ENCODE measurements at regions not wholly inside any gene's neighbourhood (a gene's known extent, or its start where the extent isn't known, plus 50 kb on each side); places are given as distances from the start of the nearest gene placed in this dataset.

DNA sequence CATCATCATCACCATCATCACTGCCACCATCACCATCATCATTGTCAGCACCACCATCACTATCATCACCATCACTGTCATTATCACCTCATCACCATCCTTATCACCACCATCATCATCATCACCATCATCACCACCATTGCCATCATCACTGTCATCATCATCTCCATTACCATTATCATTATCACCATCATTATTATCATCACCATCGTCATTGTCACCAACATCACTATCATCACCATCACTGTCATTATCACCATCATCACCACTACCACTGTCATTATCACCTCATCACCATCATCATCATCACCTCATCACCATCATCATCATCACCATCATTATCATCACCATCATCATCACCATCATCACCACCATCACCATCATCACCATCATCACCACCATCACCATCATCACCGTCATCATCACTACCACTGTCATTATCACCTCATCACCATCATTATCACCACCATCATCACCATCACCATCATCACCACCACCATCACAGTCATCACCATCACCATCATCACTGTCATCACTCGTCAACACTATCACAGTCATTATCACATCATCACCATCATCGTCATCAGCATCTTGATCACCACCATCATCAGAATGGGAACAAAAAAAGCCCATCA, 191.1 kb downstream of the TTLL2 start:
- no peak for DNase-seq

DNA sequence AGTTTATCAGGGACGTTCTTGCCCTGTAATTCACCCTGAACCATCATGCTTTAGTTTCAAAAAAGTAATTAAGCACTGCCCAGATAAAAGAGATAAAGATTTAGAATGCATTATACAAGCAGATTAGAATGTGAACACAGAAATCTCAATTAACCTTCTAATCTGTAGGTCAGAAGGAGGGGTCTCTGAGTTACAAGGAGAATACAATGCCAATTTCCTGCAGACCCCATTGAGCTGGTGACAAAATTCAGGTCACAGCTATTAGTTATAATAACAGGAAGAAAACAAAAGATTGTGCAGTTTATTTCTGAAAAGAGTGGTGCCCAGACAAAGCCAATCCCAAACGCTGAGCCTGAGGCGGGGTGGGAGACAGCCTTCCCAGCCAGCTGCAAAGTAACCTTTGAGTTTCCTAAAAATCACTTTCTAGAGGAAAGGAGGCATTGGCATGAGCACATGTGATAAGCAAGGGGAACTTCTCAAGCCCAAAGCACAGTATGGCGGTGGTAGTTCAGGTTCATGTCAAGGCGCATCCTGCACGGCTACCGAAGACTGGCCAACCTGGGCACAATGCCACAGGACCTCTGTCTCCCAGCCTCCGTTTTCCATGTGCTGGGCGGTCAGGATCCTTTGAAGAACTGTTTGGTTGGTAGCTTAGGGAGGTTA, 192.5 kb downstream of the TTLL2 start:
- no peak for DNase-seq

GRCh38 chr6:167523426-167523825, 198.5 kb downstream of the TTLL2 start:
- DNase-seq: no peak

- DNase-seq: no peak
These were observed 199.6 kb downstream of the TTLL2 start for GRCh38 chr6:167524261-167525111.

DNA sequence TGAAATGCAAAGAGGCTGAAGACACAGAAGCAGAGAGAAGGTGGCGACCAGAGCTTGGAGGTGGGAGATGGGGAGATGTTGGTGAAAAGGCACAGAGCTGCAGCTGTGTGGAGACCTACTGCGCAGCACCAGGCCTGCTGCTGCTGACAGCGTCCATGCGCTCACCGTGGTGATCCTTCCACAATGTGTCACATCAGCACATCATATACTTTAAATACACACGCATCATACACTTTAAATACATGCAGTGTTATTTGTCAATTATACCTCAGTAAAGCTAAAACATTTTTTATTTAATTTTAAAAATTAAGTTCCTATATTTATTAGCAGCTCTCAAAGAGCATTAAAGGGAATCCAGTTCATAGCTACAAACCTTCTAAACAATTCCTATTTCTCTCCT, 200.9 kb downstream of the TTLL2 start:
- DNase-seq: no peak

DNA sequence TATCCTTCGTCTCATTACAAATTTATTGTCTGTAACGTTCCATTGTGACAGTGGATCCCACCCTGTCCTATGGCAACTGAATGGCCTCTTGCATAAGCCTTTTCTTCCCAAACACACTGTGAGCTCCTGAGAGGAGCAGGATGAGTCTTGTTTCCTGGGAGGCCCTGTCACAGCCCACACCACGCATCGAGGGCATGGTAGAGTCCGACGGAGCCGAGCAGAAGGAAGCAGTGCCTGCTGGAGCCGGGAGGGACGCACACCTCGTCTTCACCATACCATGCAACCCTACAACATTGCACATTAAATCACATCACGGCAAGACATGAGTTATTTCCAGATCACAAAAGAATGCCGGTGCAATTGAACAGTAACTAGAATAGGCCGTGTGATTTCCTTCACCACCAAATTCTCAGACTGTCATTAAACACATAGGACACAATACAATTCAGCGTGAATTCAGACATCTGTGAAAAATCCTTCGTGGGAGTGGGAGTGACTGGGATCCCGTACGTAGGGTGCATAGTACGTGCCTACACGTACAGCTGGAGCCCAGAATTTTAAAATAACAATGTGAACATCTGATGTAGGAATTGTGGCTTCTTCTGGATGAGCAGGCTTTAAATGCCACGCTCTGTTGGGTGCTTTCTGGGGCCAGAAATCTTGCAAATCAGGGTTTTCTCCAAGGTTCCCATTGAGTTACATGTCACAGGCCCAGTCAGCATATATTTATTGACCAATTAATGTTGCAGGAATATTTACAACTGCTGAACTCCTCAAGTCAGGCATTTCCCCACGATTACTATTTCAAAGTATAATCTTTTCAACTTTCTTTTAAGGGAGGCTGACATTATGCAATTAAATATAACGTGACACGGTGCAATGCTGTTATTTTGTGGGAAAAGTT, 201.8 kb downstream of the TTLL2 start:
- DNase-seq: no peak

- no peak for DNase-seq
These were observed 203.4 kb downstream of the TTLL2 start for GRCh38 chr6:167528239-167528638.

DNA sequence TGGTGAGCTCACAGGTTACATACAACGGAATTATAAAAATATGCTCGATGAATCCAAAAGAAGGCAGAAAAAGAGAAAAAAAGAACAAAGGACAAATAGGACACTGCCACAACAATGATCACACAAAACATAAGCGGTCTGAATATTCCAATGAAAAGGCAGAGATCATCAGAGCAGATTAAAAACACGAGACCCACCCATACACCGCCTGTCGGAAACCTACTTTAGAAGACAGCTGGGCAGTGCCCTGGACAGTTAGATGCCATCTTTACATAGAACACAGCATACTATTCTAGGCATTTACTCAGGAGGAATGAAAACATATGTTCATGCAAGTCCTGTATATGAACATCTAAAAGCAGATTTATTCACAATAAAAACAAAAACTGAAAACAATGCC, 204.1 kb downstream of the TTLL2 start:
- no peak for DNase-seq

GRCh38 chr6:167529444-167530335, 204.8 kb downstream of the TTLL2 start:
- DNase-seq: no peak

DNA sequence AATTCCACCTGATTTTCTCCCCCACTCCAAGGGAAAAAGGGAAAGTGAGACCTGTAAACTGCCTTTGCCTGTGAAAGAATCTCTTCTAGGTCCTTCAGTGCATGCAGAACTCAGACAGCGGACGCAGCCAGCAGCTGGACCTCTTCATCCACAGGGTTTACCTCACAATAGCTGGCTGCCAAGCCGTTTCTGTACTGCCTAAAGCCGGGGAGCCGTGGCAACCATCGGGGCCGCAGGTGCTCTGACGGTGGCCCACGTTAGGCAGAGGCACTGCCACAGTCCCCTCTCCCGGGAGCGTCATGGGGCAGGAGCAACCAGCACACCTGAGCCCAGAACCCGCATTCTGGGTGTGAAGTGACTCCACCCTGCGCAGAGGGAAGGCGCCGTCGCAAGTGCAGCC, 206.1 kb downstream of the TTLL2 start:
- DNase-seq: peak; percentile 9

- no peak for DNase-seq
These were observed 207.8 kb downstream of the TTLL2 start for GRCh38 chr6:167532410-167533288.

DNA sequence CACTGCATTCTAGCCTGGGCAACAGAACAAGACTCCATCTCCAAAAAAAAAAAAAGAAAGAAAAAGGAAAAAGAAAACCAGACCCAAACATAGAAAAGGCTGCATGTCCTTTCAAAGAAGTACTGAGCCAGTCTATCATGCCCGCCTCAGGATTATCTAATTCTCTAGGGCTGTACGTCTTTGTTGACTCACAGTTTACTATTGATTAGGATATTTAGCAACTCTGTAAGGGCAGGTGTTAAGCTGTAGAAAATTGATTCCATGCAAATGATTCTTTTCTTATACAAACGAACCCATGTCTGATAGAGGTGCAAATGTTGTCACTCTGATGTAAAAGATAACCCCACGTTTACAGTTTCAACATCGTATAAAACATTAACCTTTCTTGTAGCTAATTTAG, 209.0 kb downstream of the TTLL2 start:
- no peak for DNase-seq

DNA sequence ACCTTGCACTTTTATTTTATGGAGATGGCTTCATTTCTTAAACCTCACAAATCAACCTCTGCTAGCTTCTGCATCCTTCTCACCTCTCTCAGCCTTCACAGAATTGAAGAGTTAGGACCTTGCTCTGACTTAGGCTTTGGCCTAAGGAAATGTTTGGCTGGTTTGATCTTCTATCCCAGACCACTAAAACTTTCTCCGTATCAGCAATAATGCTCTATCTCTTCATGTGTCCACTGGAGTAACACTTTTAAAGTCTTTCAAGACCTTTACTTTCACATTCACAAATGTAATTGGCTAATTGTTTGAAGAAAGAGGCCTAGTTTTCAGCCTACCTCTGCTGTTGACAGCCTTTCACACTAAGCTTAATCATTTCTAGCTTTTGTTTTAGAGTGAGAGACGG, 212.9 kb downstream of the TTLL2 start:
- DNase-seq: no peak

DNA sequence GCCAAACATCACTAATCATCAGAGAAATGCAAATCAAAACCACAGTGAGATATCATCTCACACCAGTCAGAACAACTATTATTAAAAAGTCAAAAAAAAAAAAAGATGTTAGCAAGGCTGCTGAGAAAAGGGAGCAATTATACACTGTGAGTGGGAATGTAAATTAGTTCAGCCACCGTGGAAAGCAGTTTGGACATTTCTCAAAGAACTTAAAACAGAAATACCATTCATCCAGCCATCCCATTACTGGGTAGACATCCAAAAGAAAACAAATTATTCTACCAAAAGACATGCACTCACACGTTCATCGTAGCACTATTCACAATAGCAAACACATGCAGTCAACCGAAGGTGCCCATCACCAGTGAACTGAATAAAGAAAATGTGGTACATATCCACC, 213.9 kb downstream of the TTLL2 start:
- no peak for DNase-seq

- DNase-seq: no peak
These were observed 215.9 kb downstream of the TTLL2 start for GRCh38 chr6:167540796-167541195.

DNA sequence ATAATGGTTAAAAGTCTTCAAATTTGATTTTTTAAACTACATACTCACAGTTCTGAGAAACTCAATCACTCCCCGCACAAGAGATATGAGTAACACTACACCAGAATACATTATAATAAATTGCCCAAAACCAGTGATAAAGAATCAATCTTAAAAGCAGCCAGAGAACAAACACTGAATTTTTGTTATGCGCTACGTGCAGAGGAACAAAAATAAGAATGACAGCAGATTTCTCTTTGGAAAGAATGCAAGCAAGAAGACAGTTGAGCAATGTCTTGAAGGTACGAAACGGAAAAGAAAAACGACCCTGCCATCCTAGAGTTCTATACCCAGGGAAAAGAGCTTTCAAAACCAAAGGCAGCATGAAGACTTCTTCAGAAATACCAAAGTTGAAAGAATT, 216.7 kb downstream of the TTLL2 start:
- no peak for DNase-seq

GRCh38 chr6:167543602-167544497, 219.0 kb downstream of the TTLL2 start:
- no peak for DNase-seq

DNA sequence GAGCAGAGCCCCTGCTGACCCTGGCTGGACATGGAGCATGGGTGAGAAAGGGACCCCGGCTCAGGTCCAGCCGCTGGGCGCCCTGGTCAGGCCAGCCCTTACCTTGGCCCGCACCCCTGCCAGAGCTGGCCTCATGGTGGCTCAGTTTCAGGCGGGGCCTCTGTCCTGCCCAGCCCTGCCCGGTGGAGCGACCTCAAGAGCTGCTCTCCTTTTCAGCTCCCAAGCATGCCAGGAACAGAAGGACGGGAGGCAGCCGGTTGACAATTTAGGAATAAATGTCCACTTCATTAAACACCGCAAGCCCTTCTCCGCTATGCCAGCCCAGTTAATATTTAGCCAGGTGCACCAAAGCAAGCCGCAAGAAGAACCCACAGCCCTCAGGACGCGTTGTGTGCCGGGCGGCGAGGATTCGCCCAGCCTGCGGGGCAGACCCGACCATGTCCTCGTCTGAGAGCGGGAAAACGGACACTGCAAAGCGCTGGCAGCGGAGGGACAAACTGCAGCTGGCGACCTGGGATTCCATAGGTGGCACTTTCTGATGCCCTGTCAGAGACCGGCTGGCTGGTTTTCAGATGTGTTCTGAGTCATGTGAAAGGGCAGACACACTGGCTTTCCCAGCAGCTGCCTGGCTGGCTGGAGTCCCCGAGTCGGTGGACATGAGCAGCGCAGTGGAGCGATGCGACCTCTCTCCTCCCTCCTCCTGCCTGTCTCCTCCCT, 221.9 kb downstream of the TTLL2 start:
- DNase-seq: no peak

DNA sequence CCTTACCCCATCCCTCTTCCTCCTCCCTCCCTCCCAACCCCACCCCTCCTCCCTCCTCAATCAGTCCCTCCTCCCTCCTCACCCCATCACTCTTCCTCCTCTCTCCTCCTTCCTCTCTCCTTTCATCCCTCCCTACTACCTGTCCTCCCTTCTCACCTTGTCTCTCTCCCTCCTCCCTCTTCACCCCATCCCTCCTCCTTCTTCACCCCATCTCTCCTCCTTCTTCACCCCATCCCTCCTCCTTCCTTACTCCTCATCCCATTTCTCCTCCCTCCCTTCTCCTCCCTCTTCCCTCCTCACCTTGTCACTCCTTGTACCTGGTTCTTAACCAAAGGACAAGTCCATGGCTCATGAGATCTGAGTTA, 222.4 kb downstream of the TTLL2 start:
- DNase-seq: no peak
